Hematopoietic multipotent progenitor cell (in vitro differentiated cells): ENCODE measurements at regions not wholly inside any gene's neighbourhood (a gene's known extent, or its start where the extent isn't known, plus 50 kb on each side); places are given as distances from the start of the nearest gene placed in this dataset.

ENCODE experiments used
- DNase-seq, 3 donors: peaks; one replicate each; pipeline ENCODE4 v3.0.0-alpha.2; 2011 to 2015; ENCODE audit warnings: low read depth in 2 of 3, low spot score in 2 of 3

DNA sequence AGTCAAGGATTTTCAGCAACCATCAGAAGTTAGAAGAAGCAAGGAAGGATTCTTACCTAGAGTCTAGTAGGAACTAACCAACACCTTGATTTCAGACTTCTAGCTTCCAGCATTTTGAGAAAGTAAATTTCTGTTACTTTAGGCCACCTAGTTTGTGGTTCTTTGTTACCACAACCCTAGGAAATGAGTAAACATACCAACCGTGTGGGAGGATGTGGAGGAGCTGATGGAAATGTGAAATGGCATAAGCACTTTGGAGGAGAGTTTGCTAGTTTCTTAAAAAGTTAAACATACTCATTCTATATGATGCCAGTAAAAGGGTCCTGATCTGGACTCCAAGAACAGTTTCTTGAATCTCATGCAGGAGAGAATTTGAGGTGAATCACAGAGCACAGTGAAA lies 679.4 kb downstream of the PDHA2 start:
- DNase-seq, result peak in 1 of 3 donors; percentile 16

DNA sequence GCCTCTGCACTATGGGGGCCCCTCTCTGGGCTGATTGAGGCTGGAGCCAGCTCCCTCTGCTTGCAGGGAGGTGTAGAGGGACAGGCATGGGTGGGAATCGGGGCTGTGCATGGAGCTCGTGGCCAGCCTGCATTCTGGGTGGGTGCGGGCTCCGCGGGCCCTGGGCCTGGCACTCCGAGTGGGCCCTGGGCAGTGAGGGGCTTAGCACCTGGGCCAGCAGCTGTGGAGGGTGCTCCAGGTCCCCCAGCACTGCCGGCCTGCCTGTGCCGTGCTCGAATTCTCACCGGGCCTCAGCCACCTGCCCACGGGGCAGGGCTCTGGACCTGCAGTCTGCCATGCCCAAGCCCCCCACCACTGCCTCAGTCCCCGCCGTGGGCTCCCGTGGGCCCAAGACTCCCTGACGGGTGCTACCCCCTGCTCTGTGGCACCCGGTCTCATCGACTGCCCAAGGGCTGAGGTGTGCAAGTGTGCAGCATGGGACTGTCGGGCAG lies 681.2 kb downstream of the PDHA2 start:
- DNase-seq, result no peak

GRCh38 chr4:96523611-96524010 lies 683.7 kb downstream of the PDHA2 start:
- no peak for DNase-seq

DNA sequence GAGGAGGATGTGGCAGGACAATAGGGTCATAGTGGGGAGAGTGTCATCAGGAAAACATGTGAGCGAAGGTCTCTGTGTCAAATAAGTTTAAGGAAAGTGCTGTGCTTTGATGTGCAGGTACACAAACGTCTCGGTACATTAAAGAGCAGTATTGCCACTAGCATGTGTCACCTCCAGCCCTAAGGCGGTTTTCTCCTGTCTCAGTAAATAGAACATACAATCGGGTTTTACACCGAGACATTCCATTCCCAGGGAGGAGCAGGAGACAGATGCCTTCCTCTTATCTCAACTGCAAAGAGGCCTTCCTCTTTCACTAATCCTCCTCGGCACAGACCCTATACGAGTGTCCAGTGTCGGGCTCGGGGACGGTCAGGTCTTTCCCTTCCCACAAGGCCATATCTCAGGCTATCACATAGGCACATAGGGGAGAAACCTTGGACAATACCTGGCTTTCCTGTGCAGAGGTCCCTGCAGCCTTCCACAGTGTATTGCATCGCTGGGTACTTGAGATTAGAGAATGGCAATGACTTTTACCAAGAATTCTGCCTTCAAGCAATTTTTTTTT lies 684.5 kb downstream of the PDHA2 start:
- DNase-seq, result no peak

- no peak for DNase-seq
Observed at GRCh38 chr4:96525898-96526297, 686.0 kb downstream of the PDHA2 start.

DNA sequence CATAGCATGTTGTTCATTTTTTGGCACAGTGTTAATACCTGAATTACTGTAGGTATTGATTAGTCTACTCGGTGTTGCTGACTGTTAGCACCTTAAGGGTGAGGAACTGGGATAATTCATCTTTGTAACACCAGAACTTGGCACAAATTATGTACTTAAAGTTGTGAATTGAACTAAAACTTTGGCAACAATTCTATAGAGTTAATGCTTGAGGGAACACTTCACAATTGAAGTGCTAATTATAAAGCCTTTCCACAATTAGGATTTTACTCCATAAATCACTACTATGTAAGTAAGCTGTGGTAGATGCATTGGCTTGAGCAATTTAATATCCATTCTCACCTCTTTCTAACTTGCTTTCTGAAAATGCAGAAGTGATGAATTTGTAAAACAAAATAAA lies 686.7 kb downstream of the PDHA2 start:
- DNase-seq, result no peak

DNA sequence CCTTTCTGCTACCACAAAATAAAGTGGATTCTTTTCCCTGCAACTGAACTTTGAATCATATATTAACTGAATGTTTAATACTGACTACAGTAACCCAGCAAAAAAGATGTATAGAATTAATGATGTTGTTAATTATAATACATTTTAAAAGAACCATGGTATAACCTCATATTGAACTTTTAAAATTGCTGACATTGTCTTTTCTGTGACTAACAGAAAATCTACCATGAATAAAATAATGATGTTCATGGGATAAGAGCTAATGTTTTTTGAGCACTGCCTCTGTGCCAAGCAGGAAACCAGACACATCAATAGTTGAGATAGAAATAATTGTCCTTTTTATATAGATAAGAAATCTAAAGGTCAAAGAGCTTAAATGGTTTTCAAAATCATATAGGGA lies 691.9 kb downstream of the PDHA2 start:
- no peak for DNase-seq

GRCh38 chr4:96543346-96543745 lies 703.5 kb downstream of the PDHA2 start:
- DNase-seq, result no peak

DNA sequence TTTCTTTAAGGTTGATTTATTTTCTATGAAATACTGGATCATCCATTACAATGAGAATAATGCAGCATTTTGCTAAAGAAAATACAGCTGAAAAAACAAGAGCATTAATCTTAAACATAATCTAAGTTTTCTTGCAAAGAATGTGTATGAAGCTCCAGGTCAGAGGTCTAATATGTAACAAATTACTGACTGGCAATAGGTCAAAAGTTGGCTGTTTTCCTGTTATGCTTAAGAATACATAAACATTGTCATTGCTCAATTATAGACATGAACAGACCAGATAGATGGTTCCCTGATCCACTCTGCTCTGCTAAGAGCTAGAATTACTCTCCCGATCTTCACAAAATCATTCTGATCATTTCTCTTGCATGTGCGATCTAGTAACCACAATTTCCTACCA lies 718.6 kb downstream of the PDHA2 start:
- DNase-seq, result no peak

DNA sequence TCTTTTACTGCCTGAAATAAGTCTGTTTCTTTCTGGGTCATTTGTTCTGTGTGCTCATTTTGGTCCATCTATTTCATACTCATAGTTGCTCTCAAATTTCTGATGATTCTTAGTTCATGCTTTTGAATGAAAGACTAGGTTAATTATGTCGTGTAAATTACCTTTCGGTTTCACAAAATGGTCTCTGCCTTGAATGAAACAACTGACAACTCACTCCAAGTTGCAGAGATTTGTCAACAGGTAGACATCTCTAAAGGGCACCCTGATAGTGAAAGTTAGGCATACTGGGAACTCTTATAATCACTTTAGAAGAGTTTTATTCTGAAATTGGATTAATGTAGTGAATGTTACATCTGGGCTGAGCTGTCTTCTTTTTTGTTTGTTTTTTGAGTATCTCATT lies 726.9 kb downstream of the PDHA2 start:
- no peak for DNase-seq

DNA sequence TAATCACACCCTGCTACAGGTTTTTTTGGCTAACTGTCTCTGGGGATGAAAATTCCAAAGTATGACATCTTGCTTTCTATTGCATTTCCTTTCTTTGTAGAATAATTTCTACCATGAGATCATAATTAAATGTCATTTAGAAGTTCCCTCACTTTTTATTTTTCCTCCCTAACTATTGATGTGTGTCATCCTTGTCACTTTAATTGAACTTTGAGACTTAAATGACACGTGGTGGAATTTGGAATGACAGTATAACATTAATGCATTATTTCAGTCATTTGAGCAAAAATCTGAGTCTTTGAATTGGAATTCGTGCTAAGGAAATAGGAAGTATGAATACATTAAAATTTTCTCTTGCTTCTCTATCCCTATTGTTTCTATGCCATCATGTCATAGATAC lies 745.4 kb downstream of the PDHA2 start:
- no peak for DNase-seq

DNA sequence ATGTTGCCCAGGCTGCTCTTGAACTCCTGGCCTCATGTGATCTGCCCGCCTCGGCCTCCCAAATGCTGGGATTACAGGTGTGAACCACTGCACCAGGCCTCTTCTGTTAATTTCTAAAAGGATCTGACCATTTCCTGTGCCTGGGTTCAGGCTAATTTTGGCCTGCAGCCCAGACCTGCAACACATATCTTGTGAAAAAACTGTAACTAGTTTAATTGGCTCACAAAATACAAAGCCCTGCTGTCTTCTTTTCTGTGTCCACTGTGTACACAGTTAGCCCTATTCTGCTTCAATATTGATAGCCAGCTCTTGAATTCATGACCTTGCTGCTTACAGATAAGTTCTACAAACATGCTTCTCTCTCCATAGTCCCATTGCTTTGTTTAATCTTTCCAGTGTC lies 753.5 kb downstream of the PDHA2 start:
- DNase-seq, result no peak

DNA sequence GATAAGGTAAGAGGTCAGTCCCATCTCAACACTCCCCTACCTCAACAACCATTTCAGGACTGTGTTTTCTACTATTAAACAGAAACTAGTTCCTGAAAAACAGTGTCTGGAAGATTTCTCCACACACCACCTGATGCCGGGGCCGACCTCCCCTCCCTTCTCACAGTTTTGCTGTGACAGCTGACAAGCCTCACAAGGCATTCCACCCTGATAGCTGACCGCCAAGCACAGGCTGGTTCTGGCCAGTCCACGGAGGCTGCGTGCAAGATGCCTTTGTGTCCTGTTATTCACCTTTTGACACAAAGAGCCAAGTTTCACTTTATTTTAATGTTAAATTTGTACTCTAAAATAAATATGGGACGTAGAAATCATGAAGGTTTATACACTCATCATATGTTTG lies 758.6 kb downstream of the PDHA2 start:
- no peak for DNase-seq

GRCh38 chr4:96599752-96600151 lies 759.9 kb downstream of the PDHA2 start:
- no peak for DNase-seq

DNA sequence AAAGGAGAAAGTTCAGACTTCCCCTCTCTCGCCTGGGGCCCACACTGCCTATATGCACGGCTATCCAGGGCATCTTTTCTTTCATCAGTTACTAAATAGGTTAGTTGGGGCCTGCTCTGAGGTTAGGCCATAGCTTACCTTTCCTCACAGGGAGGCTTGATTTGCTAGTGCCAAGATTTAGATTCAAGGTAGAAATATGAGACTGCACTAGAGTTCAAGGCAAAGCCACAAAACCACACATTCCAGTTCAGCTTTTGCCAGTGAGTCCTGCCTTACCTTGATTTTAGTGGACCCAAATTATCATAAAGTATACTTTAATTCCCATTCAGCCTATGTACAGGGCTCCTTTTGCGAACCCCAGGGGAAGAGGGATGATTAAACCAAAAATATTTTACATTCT lies 762.8 kb downstream of the PDHA2 start:
- no peak for DNase-seq

GRCh38 chr4:96603641-96604040 lies 763.7 kb downstream of the PDHA2 start:
- DNase-seq, result no peak

- DNase-seq, result no peak
Observed at GRCh38 chr4:96606451-96606850, 766.6 kb downstream of the PDHA2 start.

- DNase-seq, result no peak
Observed at GRCh38 chr4:96626023-96626422, 786.1 kb downstream of the PDHA2 start.

- no peak for DNase-seq
Observed at GRCh38 chr4:96630839-96631238, 790.9 kb downstream of the PDHA2 start.

GRCh38 chr4:96637971-96638412 lies 798.1 kb downstream of the PDHA2 start:
- no peak for DNase-seq

- no peak for DNase-seq
Observed at GRCh38 chr4:96639932-96640331, 800.0 kb downstream of the PDHA2 start.

DNA sequence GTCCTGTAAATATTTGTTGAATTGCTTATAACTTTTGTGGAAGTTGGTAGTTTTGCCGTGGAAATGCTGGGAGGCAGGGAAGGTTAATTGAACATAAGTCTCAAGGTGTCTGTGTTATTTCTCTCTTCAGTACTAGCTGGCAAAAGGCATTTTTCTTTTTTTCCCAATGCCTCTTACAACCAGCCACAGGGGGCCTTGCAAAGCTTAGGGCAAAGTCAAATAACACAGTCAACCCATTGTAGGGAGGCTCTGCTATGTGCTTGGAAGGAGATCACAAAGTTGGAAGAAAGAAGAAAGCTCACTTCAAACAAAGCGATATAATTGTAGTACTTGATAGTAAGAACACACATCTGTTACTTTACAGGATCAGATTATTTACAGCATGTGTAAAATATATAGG lies 802.6 kb downstream of the PDHA2 start:
- DNase-seq, result no peak

DNA sequence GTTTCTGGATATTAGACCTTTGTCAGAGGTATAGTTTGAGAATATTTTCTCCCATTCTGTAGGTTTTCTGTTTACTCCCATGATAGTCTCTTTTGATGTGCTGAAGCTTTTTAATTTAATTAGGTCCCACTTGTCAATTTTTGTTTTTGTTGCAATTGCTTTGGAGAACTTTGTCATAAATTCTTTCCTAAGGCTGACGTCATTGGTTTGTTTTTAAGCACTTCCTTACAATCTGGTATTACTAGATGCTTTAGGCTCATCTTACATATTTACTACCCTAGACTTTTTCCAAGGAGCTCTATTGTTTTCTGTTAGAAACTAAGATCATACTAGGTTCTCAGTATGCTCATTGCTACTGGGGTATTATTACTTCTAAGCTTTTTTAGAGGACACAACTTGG lies 806.3 kb downstream of the PDHA2 start:
- no peak for DNase-seq
